ENCODE measurements at regions not wholly inside any gene's neighbourhood (a gene's known extent, or its start where the extent isn't known, plus 50 kb on each side); places are given as distances from the start of the nearest gene placed in this dataset.

DNA sequence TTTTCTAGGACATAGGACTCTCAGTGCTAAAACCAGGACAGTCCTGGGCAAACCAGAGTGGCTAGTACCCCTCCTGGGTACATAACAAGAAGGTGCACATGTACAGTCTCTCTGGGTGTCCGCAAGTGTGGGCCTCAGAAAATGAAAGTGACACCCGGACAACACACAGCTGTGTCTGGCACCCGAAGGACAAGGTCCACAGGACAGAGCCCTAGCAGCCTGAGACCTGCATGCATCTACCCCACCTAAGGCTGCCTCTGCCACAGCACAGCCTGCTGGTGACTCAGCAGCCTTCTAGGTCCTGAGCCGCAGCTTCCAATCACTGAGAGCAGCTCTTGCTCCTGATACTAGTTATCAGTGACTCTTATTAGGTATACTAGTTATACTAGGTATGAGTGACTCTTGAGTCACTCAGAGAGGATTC, 784.1 kb upstream of the TBX3 start:
- WGBS, 2 donors, result 71 to 87% methylated on average over 4 of the region's 4 CpGs
- H3K27ac ChIP-seq (ENCODE audit: low read depth in 2 of 2, low read length in 1 of 2), result no peak overlapping the region

DNA sequence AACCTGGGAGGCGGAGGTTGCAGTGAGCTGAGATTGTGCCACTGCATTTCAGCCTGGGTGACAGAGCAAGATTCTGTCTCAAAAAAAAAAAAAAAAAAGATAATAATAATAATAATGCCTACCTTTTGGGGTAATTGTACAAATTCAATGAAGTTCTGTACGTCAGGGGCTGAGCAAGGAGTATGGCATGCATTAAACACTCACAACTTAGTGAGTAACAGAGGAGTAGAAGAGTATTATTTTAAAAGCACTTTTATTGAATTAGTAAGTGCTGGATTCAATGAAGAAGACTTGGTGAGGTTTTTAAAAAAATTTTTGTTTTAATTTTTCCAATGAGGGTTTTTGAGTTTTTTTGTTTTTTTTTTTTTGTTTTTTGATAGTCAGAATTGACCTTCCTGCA, 783.6 kb upstream of the TBX3 start:
- Histone ChIP-seq H3K27me3 (ENCODE audit: control insufficient read depth in 1 of 2, insufficient read depth in 2 of 2, low read length in 2 of 2) (no peaks in the 10 kb centered on the region), H3K36me3 (ENCODE audit: control insufficient read depth in 2 of 2, insufficient read depth in 2 of 2, low read length in 1 of 2) (no peaks in the 10 kb centered on the region), H3K4me3 (ENCODE audit: low read depth in 1 of 2, low read length in 2 of 2) (no peak overlapping the region), H3K9me3 (ENCODE audit: control insufficient read depth in 2 of 2, insufficient read depth in 1 of 2, low read depth in 1 of 2, low read length in 1 of 2) (no peaks in the 10 kb centered on the region), H3K4me1 (ENCODE audit: control insufficient read depth in 2 of 2, insufficient read depth in 2 of 2, low read length in 1 of 2) (no peaks in the 10 kb centered on the region), H3K27ac (ENCODE audit: low read depth in 2 of 2, low read length in 1 of 2) (no peak overlapping the region)
- WGBS, 2 donors, result 92 to 96% methylated on average over 2 of the region's 2 CpGs

More for the DNA sequence above, 784.1 kb upstream of the TBX3 start:
- H3K36me3 ChIP-seq (ENCODE audit: control insufficient read depth in 2 of 2, insufficient read depth in 2 of 2, low read length in 1 of 2), result no peaks in the 10 kb centered on the region
- H3K4me1 ChIP-seq (ENCODE audit: control insufficient read depth in 2 of 2, insufficient read depth in 2 of 2, low read length in 1 of 2), result peaks cover 0 to 3% of the 10 kb centered on the region in 2 donors
- H3K4me3 ChIP-seq (ENCODE audit: low read depth in 1 of 2, low read length in 2 of 2), result no peak overlapping the region
- H3K27me3 ChIP-seq (ENCODE audit: control insufficient read depth in 1 of 2, insufficient read depth in 2 of 2, low read length in 2 of 2), result no peaks in the 10 kb centered on the region
- no peaks in the 10 kb centered on the region for H3K9me3 ChIP-seq (ENCODE audit: control insufficient read depth in 2 of 2, insufficient read depth in 1 of 2, low read depth in 1 of 2, low read length in 1 of 2)

DNA sequence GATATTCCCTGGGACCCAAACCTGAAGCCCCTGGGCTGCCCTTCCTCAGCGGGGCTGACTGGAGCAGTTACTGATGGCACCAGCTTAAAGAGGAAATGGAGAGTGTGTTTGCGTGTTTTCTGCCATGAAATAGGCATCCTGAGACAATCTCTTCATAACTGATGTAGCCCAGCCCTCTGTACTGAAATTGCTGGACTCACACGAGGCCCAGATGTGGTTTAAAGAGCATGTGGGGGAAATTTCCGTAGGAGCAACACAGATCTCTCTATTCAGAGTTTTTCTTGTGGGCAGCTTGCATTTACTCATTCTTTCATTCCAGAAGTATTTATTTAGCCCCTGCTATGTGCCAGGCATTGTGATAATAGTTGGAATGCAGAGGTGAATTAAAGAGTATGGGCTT, 782.1 kb upstream of the TBX3 start:
- H3K27ac ChIP-seq (ENCODE audit: low read depth in 2 of 2, low read length in 1 of 2), result no peak overlapping the region
- no peaks in the 10 kb centered on the region for H3K9me3 ChIP-seq (ENCODE audit: control insufficient read depth in 2 of 2, insufficient read depth in 1 of 2, low read depth in 1 of 2, low read length in 1 of 2)
- WGBS, 2 donors, result 65 to 82% methylated on average over 4 of the region's 4 CpGs
- no peaks in the 10 kb centered on the region for H3K36me3 ChIP-seq (ENCODE audit: control insufficient read depth in 2 of 2, insufficient read depth in 2 of 2, low read length in 1 of 2)
- no peaks in the 10 kb centered on the region for H3K27me3 ChIP-seq (ENCODE audit: control insufficient read depth in 1 of 2, insufficient read depth in 2 of 2, low read length in 2 of 2)
- H3K4me1 ChIP-seq (ENCODE audit: control insufficient read depth in 2 of 2, insufficient read depth in 2 of 2, low read length in 1 of 2), result no peaks in the 10 kb centered on the region
- no peak overlapping the region for H3K4me3 ChIP-seq (ENCODE audit: low read depth in 1 of 2, low read length in 2 of 2)

DNA sequence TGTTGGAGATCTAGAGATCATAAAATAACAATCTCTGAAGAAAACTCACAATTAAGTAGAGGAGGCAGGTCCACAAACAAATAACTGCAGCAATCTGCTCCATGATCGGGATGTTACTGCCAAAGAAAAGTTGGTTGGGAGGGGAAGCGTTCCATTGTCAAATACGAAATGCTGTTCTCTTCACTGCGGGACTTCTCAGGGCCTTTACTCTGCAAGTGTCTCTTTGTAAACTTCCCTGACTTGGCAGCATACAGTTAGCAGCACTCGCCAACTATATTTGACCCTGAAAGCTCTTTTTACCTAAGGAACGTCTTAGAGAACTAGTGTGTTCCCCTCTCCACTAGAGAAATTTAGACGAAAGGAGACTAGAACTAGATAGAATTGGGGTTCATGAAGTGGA, 780.7 kb upstream of the TBX3 start:
- H3K36me3 ChIP-seq (ENCODE audit: control insufficient read depth in 2 of 2, insufficient read depth in 2 of 2, low read length in 1 of 2), result no peaks in the 10 kb centered on the region
- WGBS, 2 donors, result 68 to 75% methylated on average over 7 of the region's 7 CpGs
- H3K9me3 ChIP-seq (ENCODE audit: control insufficient read depth in 2 of 2, insufficient read depth in 1 of 2, low read depth in 1 of 2, low read length in 1 of 2), result no peaks in the 10 kb centered on the region
- no peaks in the 10 kb centered on the region for H3K4me1 ChIP-seq (ENCODE audit: control insufficient read depth in 2 of 2, insufficient read depth in 2 of 2, low read length in 1 of 2)
- H3K27ac ChIP-seq (ENCODE audit: low read depth in 2 of 2, low read length in 1 of 2), result no peak overlapping the region
- H3K4me3 ChIP-seq (ENCODE audit: low read depth in 1 of 2, low read length in 2 of 2), result no peak overlapping the region
- H3K27me3 ChIP-seq (ENCODE audit: control insufficient read depth in 1 of 2, insufficient read depth in 2 of 2, low read length in 2 of 2), result no peaks in the 10 kb centered on the region

DNA sequence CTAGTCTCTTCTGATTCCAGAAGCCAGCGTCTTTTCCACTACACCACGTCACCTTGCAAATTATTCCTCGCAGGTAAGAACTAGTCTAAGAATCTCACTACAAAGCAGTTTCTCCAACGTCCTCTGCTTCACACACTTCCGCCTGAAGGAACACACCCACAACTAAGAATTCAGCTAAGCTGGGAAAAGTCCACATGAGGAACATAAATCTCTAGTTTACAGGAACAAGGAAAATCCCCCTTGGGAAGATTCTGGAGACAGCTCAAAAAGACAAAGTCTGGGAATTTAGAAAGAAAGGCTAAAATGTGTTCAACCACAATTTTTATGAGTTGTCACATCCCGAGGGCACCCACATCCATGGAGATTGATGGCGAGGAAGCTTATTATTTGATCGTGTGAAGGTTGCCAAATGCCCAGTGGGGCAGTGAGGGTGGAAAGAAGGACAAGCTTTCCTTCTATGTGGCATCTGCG, 780.2 kb upstream of the TBX3 start:
- Histone ChIP-seq H3K4me3 (ENCODE audit: low read depth in 1 of 2, low read length in 2 of 2) (no peak overlapping the region), H3K27ac (ENCODE audit: low read depth in 2 of 2, low read length in 1 of 2) (no peak overlapping the region), H3K27me3 (ENCODE audit: control insufficient read depth in 1 of 2, insufficient read depth in 2 of 2, low read length in 2 of 2) (no peaks in the 10 kb centered on the region), H3K36me3 (ENCODE audit: control insufficient read depth in 2 of 2, insufficient read depth in 2 of 2, low read length in 1 of 2) (no peaks in the 10 kb centered on the region), H3K9me3 (ENCODE audit: control insufficient read depth in 2 of 2, insufficient read depth in 1 of 2, low read depth in 1 of 2, low read length in 1 of 2) (no peaks in the 10 kb centered on the region), H3K4me1 (ENCODE audit: control insufficient read depth in 2 of 2, insufficient read depth in 2 of 2, low read length in 1 of 2) (no peaks in the 10 kb centered on the region)
- 41 to 45% methylated on average over 9 of the region's 9 CpGs for WGBS, 2 donors

DNA sequence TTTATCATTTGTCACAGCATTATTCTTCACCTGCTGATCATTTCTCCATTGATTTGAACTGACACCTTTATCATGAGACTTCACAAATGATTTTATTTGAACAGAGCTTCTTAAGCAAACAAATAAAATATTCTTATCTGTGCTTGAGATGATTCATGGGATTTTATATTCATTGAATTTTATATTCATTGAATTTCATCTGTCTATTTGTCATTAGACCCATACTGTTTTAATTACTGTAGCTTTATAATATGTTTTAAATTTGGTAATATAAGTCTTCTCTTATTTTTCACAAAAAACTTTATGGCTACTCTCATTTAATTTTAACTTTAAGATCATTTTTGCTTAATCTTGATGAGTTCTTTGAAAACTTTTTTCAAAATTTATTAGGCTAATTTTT, 777.4 kb upstream of the TBX3 start:
- Histone ChIP-seq H3K9me3 (ENCODE audit: control insufficient read depth in 2 of 2, insufficient read depth in 1 of 2, low read depth in 1 of 2, low read length in 1 of 2) (no peaks in the 10 kb centered on the region), H3K4me3 (ENCODE audit: low read depth in 1 of 2, low read length in 2 of 2) (no peak overlapping the region), H3K36me3 (ENCODE audit: control insufficient read depth in 2 of 2, insufficient read depth in 2 of 2, low read length in 1 of 2) (no peaks in the 10 kb centered on the region), H3K27ac (ENCODE audit: low read depth in 2 of 2, low read length in 1 of 2) (no peak overlapping the region), H3K4me1 (ENCODE audit: control insufficient read depth in 2 of 2, insufficient read depth in 2 of 2, low read length in 1 of 2) (no peaks in the 10 kb centered on the region), H3K27me3 (ENCODE audit: control insufficient read depth in 1 of 2, insufficient read depth in 2 of 2, low read length in 2 of 2) (no peaks in the 10 kb centered on the region)

DNA sequence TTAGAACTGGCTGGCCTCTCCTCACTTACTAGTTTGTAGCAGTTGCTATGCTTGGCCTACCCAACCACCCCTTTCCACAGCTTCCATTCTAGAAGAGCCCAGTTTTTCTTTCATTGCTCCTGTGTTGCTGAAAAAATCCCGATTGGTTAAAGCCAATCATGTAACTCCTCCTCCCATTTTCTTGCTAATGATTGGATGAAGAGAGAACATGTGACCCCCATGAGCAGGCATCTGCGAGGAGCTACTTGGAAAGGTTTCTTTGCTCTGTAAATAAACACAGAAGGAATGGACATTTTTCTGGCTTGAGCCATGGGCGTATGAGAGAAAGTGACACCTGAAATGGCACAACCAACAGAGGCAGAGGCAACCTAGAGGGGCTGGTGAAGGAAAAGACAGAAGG, 773.8 kb upstream of the TBX3 start:
- H3K36me3 ChIP-seq (ENCODE audit: control insufficient read depth in 2 of 2, insufficient read depth in 2 of 2, low read length in 1 of 2), result no peaks in the 10 kb centered on the region
- H3K9me3 ChIP-seq (ENCODE audit: control insufficient read depth in 2 of 2, insufficient read depth in 1 of 2, low read depth in 1 of 2, low read length in 1 of 2), result no peaks in the 10 kb centered on the region
- no peaks in the 10 kb centered on the region for H3K27me3 ChIP-seq (ENCODE audit: control insufficient read depth in 1 of 2, insufficient read depth in 2 of 2, low read length in 2 of 2)
- H3K4me3 ChIP-seq (ENCODE audit: low read depth in 1 of 2, low read length in 2 of 2), result no peak overlapping the region
- H3K27ac ChIP-seq (ENCODE audit: low read depth in 2 of 2, low read length in 1 of 2), result no peak overlapping the region
- WGBS, 2 donors, result 84 to 90% methylated on average over 3 of the region's 3 CpGs
- H3K4me1 ChIP-seq (ENCODE audit: control insufficient read depth in 2 of 2, insufficient read depth in 2 of 2, low read length in 1 of 2), result no peaks in the 10 kb centered on the region

DNA sequence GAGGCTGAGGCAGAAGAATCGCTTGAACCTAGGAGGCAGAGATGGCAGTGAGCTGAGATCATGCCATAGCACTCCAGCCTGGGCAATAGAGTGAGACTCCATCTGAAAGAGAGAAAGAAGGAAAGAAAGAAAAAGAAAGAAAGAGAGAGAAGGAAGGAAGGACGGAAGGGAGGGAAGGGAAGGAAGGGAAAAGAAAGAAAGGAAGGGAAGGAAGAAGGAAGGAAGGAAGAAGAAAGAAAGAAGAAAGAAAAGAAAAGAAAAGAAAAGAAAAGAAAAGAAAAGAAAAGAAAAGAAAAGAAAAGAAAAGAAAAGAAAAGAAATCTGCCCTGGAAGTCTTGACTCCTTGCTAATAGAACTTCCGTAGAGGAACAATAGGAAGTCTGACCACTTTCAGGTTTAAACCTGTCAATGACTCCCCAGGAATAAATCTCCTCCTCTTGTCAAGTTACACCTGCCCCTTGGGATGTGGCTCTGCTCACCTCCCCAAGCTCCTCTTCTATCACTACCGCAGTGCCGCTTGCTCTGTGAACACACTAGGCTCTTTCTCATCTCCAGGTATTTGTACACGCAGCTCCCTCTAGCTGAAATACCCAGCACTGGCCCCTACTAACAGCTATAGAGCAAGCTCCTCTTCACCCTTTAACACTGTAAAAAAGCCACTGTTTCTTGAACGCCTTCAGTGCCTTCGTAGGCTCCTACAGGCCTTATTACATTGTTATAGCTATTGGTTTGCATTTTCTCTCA, 773.1 kb upstream of the TBX3 start:
- H3K27me3 ChIP-seq (ENCODE audit: control insufficient read depth in 1 of 2, insufficient read depth in 2 of 2, low read length in 2 of 2), result no peaks in the 10 kb centered on the region
- no peaks in the 10 kb centered on the region for H3K36me3 ChIP-seq (ENCODE audit: control insufficient read depth in 2 of 2, insufficient read depth in 2 of 2, low read length in 1 of 2)
- WGBS, 2 donors, result 77 to 80% methylated on average over 7 to 8 of the region's 8 CpGs
- no peaks in the 10 kb centered on the region for H3K4me1 ChIP-seq (ENCODE audit: control insufficient read depth in 2 of 2, insufficient read depth in 2 of 2, low read length in 1 of 2)
- H3K4me3 ChIP-seq (ENCODE audit: low read depth in 1 of 2, low read length in 2 of 2), result no peak overlapping the region
- no peaks in the 10 kb centered on the region for H3K9me3 ChIP-seq (ENCODE audit: control insufficient read depth in 2 of 2, insufficient read depth in 1 of 2, low read depth in 1 of 2, low read length in 1 of 2)
- H3K27ac ChIP-seq (ENCODE audit: low read depth in 2 of 2, low read length in 1 of 2), result no peak overlapping the region

DNA sequence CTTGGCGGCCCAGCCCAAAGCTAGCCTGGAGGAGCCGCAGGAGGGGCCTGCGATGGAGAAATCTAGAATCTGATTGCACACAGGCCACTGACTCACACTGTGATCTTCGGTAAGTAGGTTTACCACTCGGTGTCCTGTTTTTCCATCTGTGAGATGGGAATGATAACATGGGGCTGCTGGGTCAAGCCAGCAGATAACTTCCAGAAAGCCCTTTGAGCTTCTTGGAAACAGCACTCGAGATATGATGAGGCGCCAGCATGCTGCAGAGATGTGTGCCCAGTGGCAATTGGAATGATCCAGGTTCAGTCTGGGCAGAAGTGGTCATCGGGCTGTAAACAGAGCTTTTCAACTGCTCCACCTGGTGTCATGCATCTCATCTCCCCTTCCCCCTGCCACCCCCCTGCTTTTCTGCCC, 771.3 kb upstream of the TBX3 start:
- WGBS, 2 donors, result 73 to 83% methylated on average over 8 of the region's 8 CpGs
- no peaks in the 10 kb centered on the region for H3K36me3 ChIP-seq (ENCODE audit: control insufficient read depth in 2 of 2, insufficient read depth in 2 of 2, low read length in 1 of 2)
- no peaks in the 10 kb centered on the region for H3K9me3 ChIP-seq (ENCODE audit: control insufficient read depth in 2 of 2, insufficient read depth in 1 of 2, low read depth in 1 of 2, low read length in 1 of 2)
- no peak overlapping the region for H3K27ac ChIP-seq (ENCODE audit: low read depth in 2 of 2, low read length in 1 of 2)
- H3K4me1 ChIP-seq (ENCODE audit: control insufficient read depth in 2 of 2, insufficient read depth in 2 of 2, low read length in 1 of 2), result no peaks in the 10 kb centered on the region
- H3K27me3 ChIP-seq (ENCODE audit: control insufficient read depth in 1 of 2, insufficient read depth in 2 of 2, low read length in 2 of 2), result no peaks in the 10 kb centered on the region
- H3K4me3 ChIP-seq (ENCODE audit: low read depth in 1 of 2, low read length in 2 of 2), result no peak overlapping the region

DNA sequence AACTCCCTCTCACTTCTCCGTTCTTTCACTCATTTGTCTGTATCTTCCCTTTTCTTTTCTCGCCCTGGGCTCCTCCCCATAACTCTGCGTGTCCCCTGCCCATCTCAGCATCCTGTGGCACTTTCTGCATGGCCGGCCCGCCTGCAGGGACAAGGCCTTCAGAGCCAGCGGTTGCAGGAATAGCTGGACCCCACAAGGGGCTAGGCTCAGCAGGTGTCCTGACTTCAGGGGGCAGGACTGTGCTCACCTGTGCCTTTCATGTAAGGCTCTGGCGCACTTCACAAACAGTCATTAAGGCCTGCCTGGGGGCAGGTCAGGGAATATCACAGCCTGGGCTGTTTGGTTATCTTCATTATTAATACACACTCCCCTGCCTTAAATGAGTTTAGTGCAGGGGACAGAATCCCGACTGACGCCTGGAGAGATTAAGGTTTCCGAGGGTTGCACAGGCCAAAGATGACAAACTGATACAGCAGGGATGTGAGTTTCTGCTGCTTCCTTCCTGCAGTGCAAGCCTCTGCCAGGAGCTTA, 768.8 kb upstream of the TBX3 start:
- Histone ChIP-seq H3K27ac (ENCODE audit: low read depth in 2 of 2, low read length in 1 of 2) (no peak overlapping the region), H3K27me3 (ENCODE audit: control insufficient read depth in 1 of 2, insufficient read depth in 2 of 2, low read length in 2 of 2) (no peaks in the 10 kb centered on the region), H3K4me1 (ENCODE audit: control insufficient read depth in 2 of 2, insufficient read depth in 2 of 2, low read length in 1 of 2) (no peaks in the 10 kb centered on the region), H3K9me3 (ENCODE audit: control insufficient read depth in 2 of 2, insufficient read depth in 1 of 2, low read depth in 1 of 2, low read length in 1 of 2) (no peaks in the 10 kb centered on the region), H3K4me3 (ENCODE audit: low read depth in 1 of 2, low read length in 2 of 2) (no peak overlapping the region), H3K36me3 (ENCODE audit: control insufficient read depth in 2 of 2, insufficient read depth in 2 of 2, low read length in 1 of 2) (no peaks in the 10 kb centered on the region)
- WGBS, 2 donors, result 81 to 91% methylated on average over 10 of the region's 10 CpGs
